Kidney (tissue), 13 donors: ENCODE measurements at regions not wholly inside any gene's neighbourhood (a gene's known extent, or its start where the extent isn't known, plus 50 kb on each side); places are given as distances from the start of the nearest gene placed in this dataset.

Experiments
- DNase-seq, 5 donors: peaks; one replicate each; pipeline ENCODE4 v3.0.0-alpha.2; 2013 to 2020
- FAIRE-seq: peaks from 2 replicates; lab custom pipeline; 2012; peaks lifted over from hg19 to GRCh38; lab: Jason Lieb, UNC
- H3K27ac ChIP-seq, 2 donors: one replicate each; pipeline ENCODE4 v1.7.0; 2013; ENCODE audit warnings: low read depth in 2 of 2, low read length in 2 of 2, inconsistent platforms in 1 of 2
- H3K27me3 ChIP-seq: one replicate; pipeline ENCODE4 v1.7.1; 2013; ENCODE audit warnings: low read length, inconsistent platforms; ENCODE audit not compliant: control insufficient read depth, insufficient read depth
- H3K36me3 ChIP-seq, 3 donors: one replicate each; pipeline versions ENCODE4 v1.7.0 to v1.7.1; 2013; ENCODE audit warnings: low read length in 3 of 3, control low read depth in 1 of 3, inconsistent platforms in 1 of 3; ENCODE audit not compliant: insufficient read depth in 3 of 3, control insufficient read depth in 2 of 3
- H3K4me1 ChIP-seq, 3 donors: one replicate each; pipeline versions ENCODE4 v1.7.0 to v1.7.1; 2013; ENCODE audit warnings: low read length in 3 of 3, inconsistent platforms in 1 of 3, low read depth in 1 of 3; ENCODE audit not compliant: control insufficient read depth in 2 of 3, insufficient read depth in 2 of 3
- H3K4me3 ChIP-seq, 3 donors: one replicate each; pipeline versions ENCODE4 v1.7.0 to v1.8.1; 2013; ENCODE audit warnings: low read length in 3 of 3, control low read depth in 1 of 3, inconsistent platforms in 1 of 3
- H3K9ac ChIP-seq, 3 donors: one replicate each; pipeline versions ENCODE4 v1.7.0 to v1.7.1; 2013; ENCODE audit warnings: low read length in 3 of 3, control low read depth in 1 of 3, inconsistent platforms in 1 of 3
- H3K9me3 ChIP-seq, 3 donors: one replicate each; pipeline versions ENCODE4 v1.7.0 to v1.7.1; 2013; ENCODE audit warnings: low read length in 3 of 3, control low read depth in 1 of 3, inconsistent platforms in 1 of 3; ENCODE audit not compliant: control insufficient read depth in 2 of 3, insufficient read depth in 1 of 3
- intact Hi-C: fragments of 100-400 bp; cut with DNase I; formaldehyde crosslinking; loops from one replicate; pipeline ENCODE4 v1.11.1; 2022
- TF ChIP-seq, protein P1 (sequence below): IDR thresholded peaks from 3 replicates; pipeline ENCODE4 v1.5.1; 2012; ENCODE audit warnings: mild to moderate bottlenecking, moderate library complexity, borderline replicate concordance; ENCODE audit not compliant: insufficient read depth; ENCODE audit errors: extremely low read depth
- donor health status: control.
- donor health status: control.
- donor health status: control.
- donor health status: control.
- donor health status: control.
- donor health status: DM: yes; HTN: yes; CAD: no.
- donor health status: Normal renal cell carcinoma (clear cell type).

DNA sequence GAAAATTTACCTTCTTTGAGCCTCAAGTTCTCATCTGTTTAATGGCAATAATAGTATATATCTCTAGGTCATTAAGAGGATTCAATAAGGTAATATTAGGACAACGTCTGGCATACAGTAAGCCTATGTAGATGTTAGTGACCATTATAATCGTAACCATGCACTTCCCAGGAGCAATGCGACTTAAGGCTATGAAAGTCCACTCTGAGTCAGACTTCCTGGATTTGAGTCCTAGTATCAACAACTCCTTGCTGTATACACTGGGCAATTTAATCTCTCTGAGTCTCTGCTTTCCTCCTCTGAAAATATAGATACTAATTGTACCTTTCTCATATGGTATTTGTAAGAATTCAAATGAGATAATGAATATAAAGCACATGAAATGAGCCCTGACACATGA is 168.1 kb upstream of the HDDC2 start:
- TF ChIP-seq, protein P1, sequence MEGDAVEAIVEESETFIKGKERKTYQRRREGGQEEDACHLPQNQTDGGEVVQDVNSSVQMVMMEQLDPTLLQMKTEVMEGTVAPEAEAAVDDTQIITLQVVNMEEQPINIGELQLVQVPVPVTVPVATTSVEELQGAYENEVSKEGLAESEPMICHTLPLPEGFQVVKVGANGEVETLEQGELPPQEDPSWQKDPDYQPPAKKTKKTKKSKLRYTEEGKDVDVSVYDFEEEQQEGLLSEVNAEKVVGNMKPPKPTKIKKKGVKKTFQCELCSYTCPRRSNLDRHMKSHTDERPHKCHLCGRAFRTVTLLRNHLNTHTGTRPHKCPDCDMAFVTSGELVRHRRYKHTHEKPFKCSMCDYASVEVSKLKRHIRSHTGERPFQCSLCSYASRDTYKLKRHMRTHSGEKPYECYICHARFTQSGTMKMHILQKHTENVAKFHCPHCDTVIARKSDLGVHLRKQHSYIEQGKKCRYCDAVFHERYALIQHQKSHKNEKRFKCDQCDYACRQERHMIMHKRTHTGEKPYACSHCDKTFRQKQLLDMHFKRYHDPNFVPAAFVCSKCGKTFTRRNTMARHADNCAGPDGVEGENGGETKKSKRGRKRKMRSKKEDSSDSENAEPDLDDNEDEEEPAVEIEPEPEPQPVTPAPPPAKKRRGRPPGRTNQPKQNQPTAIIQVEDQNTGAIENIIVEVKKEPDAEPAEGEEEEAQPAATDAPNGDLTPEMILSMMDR, result no peak
- Histone ChIP-seq H3K4me3 (no peak overlapping the region), H3K27me3 (no peaks in the 10 kb centered on the region), H3K36me3 (no peaks in the 10 kb centered on the region), H3K9ac (no peak overlapping the region), H3K4me1 (no peaks in the 10 kb centered on the region), H3K27ac (no peak overlapping the region), H3K9me3 (no peaks in the 10 kb centered on the region)
- intact Hi-C loops, result no loop called here
- DNase-seq (no peak), FAIRE-seq (no peak)

DNA sequence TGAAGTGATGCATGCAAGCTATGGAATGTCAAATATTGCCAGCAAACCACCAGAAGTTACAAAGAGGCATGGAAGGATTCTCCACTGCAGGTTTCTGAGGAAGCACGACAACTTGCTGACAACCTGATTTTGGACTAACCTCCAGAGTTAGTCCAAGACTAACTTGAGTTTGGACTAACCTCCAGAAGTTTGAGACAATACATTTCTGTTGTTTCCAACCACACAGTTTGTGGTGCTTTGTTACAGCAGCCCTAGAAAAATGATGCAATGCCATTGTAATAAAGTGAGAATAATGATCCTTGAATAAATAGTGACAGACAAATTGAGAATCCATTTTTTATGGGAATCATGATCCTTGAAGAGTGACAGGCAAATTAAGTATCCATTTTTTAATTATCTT is 169.9 kb upstream of the HDDC2 start:
- Histone ChIP-seq H3K4me3 (no peak overlapping the region), H3K9ac (no peak overlapping the region), H3K36me3 (no peaks in the 10 kb centered on the region), H3K27ac (no peak overlapping the region), H3K27me3 (no peaks in the 10 kb centered on the region), H3K4me1 (no peaks in the 10 kb centered on the region), H3K9me3 (no peaks in the 10 kb centered on the region)
- FAIRE-seq (no peak), DNase-seq (no peak)
- intact Hi-C loops, result no loop called here
- TF ChIP-seq, protein P1, result no peak

DNA sequence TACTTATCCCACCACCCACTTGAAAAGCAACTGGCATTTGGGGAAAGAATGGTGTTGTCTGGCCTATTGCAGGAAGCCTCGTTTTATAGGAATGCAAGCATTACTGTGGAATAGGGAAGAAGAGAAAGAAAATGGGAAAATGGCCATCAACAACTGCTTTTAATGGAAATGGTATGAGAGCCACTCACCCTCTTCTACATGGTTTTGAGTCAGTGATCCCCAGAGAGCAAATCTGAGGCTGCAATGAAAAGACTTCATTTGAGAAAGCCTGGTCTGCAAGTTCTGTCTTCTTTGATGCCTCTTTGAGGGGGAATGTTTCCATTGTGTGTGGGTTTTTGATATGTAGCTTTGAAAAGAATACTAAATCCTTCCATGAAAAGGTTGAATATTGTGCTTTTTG is 172.3 kb upstream of the HDDC2 start:
- Histone ChIP-seq H3K9ac (no peak overlapping the region), H3K36me3 (no peaks in the 10 kb centered on the region), H3K27me3 (no peaks in the 10 kb centered on the region), H3K4me3 (no peak overlapping the region), H3K9me3 (no peaks in the 10 kb centered on the region), H3K27ac (no peak overlapping the region), H3K4me1 (no peaks in the 10 kb centered on the region)
- DNase-seq, result no peak
- intact Hi-C loops, result no loop called here
- no peak for FAIRE-seq
- TF ChIP-seq, protein P1, result no peak

DNA sequence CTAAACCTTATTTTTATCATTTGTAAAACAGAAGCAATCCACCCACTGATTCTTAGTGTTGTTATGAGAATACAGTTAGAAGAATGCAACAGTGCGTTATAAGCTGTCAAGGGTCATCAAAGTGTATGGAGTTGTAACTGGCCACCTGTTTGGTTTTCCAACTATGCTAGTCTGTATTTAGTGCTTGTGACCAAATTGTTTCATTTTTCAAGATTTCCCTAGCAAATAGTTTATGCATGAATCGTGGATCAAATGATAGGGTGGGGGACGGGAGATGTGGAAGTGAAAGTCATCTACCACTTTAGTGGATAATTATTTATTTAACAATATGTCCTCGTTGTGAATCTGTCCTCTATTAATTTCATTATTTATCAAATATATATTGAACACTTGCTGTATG is 175.4 kb upstream of the HDDC2 start:
- Histone ChIP-seq H3K27ac (no peak overlapping the region), H3K4me1 (no peaks in the 10 kb centered on the region), H3K27me3 (no peaks in the 10 kb centered on the region), H3K36me3 (no peaks in the 10 kb centered on the region), H3K4me3 (no peak overlapping the region), H3K9ac (no peak overlapping the region), H3K9me3 (no peaks in the 10 kb centered on the region)
- intact Hi-C loops, result no loop called here
- DNase-seq, result no peak
- no peak for FAIRE-seq
- TF ChIP-seq, protein P1, result no peak
